B cell (primary cell): ENCODE measurements at regions not wholly inside any gene's neighbourhood (a gene's known extent, or its start where the extent isn't known, plus 50 kb on each side); places are given as distances from the start of the nearest gene placed in this dataset.

ENCODE experiments used
- ATAC-seq: fragments of 200-7000 bp; cut with Tn5 transposase; one replicate; pipeline ENCODE4 v1.10.0; 2021; ENCODE audit warnings: low read depth, mild to moderate bottlenecking, moderate number of reproducible peaks, moderate library complexity
- CTCF ChIA-PET: fragments of 350-600 bp; sonication (Branson Sonifier 250); formaldehyde crosslinking; loops from one replicate; lab custom pipeline; 2021; ENCODE audit warnings: antibody characterized with exemption, inconsistent platforms; lab: Charles Lee
- POLR2A ChIA-PET: fragments of 350-600 bp; sonication (Branson Sonifier 250); formaldehyde crosslinking; loops from one replicate; lab custom pipeline; 2021; ENCODE audit warnings: antibody characterized with exemption; lab: Charles Lee
- DNase-seq: peaks from one replicate; pipeline ENCODE4 v3.0.0; 2013
- H2AFZ ChIP-seq: 2 replicates; pipeline ENCODE4 v1.6.1; 2012; ENCODE audit warnings: mild to moderate bottlenecking, low read depth, low read length; ENCODE audit not compliant: insufficient read depth, poor library complexity, severe bottlenecking
- H3K27ac ChIP-seq, 2 donors: 1 replicate in 1 of 2; 2 replicates in 1 of 2; pipeline ENCODE4 v1.5.1; 2012 to 2013; ENCODE audit warnings: low read length in 2 of 2, mild to moderate bottlenecking in 2 of 2, moderate library complexity in 1 of 2
- H3K27me3 ChIP-seq, 4 experiments: fragments of 200-600 bp in 1 of 4; sonication (generic) in 1 of 4; replicated peaks in 1 of 4; 1 replicate in 2 of 4; 2 replicates in 2 of 4; pipeline versions ENCODE4 v1.6.1 to v1.7.0; 2013 to 2016; ENCODE audit warnings: low read length in 3 of 4, mild to moderate bottlenecking in 2 of 4, mixed read lengths in 1 of 4, moderate library complexity in 1 of 4; ENCODE audit not compliant: insufficient read depth in 4 of 4, control insufficient read depth in 3 of 4; ENCODE audit errors: control extremely low read depth in 1 of 4
- H3K36me3 ChIP-seq, 2 experiments: replicated peaks in 1 of 2; 1 replicate in 1 of 2; 2 replicates in 1 of 2; pipeline versions ENCODE4 v1.6.1 to v1.7.1; 2013; ENCODE audit warnings: low read length in 1 of 2; ENCODE audit not compliant: insufficient read depth in 2 of 2, control insufficient read depth in 1 of 2; ENCODE audit errors: control extremely low read depth in 1 of 2, extremely low read depth in 1 of 2
- H3K4me1 ChIP-seq, 2 donors: fragments of 200-600 bp in 1 of 2; sonication (generic) in 1 of 2; 1 replicate in 1 of 2; 2 replicates in 1 of 2; pipeline versions ENCODE4 v1.5.1 to v1.6.1; 2013 to 2017; ENCODE audit warnings: low read length in 2 of 2; ENCODE audit not compliant: control insufficient read depth in 2 of 2, insufficient read depth in 2 of 2
- H3K4me2 ChIP-seq: replicated peaks from 2 replicates; pipeline ENCODE3; 2012; ENCODE audit warnings: mild to moderate bottlenecking, low read depth, low read length; ENCODE audit not compliant: poor library complexity, severe bottlenecking
- H3K4me3 ChIP-seq, 5 experiments: fragments of 200-600 bp in 1 of 5; sonication (generic) in 1 of 5; 1 replicate in 3 of 5; 2 replicates in 2 of 5; pipeline versions ENCODE4 v1.5.1 to v1.7.0; 2011 to 2016; ENCODE audit warnings: low read length in 4 of 5, mild to moderate bottlenecking in 4 of 5, low read depth in 2 of 5, control low read depth in 1 of 5, moderate library complexity in 1 of 5; ENCODE audit not compliant: insufficient read depth in 1 of 5; ENCODE audit errors: control extremely low read depth in 1 of 5, extremely low read depth in 1 of 5
- H3K79me2 ChIP-seq: fragments of 200-600 bp; sonication (generic); one replicate; pipeline ENCODE4 v1.6.0; 2016; ENCODE audit warnings: low read length; ENCODE audit not compliant: control insufficient read depth, insufficient read depth
- H3K9ac ChIP-seq: fragments of 200-600 bp; sonication (generic); 2 replicates; pipeline ENCODE4 v1.6.1; 2017; ENCODE audit warnings: mild to moderate bottlenecking, low read length, moderate library complexity
- H3K9me3 ChIP-seq, 3 donors: one replicate each; pipeline versions ENCODE4 v1.6.1 to v1.7.1; 2013; ENCODE audit warnings: low read length in 2 of 3; ENCODE audit not compliant: control insufficient read depth in 2 of 3, insufficient read depth in 1 of 3; ENCODE audit errors: control extremely low read depth in 1 of 3
- H4K20me1 ChIP-seq: 2 replicates; pipeline ENCODE4 v1.6.0; 2012; ENCODE audit warnings: mild to moderate bottlenecking, low read length; ENCODE audit not compliant: insufficient read depth, control insufficient read depth, poor library complexity, severe bottlenecking
- H3K27ac Mint-ChIP-seq: one replicate; pipeline ENCODE4 v1.8.0; 2021; ENCODE audit warnings: mixed read lengths
- H3K27me3 Mint-ChIP-seq: one replicate; pipeline ENCODE4 v1.8.0; 2021; ENCODE audit warnings: mixed read lengths
- H3K4me1 Mint-ChIP-seq: one replicate; pipeline ENCODE4 v1.8.0; 2021; ENCODE audit warnings: mixed read lengths
- H3K4me3 Mint-ChIP-seq: one replicate; pipeline ENCODE4 v1.8.0; 2021; ENCODE audit warnings: mixed read lengths
- H3K9me3 Mint-ChIP-seq: one replicate; pipeline ENCODE4 v1.8.0; 2022; ENCODE audit warnings: mixed read lengths; ENCODE audit not compliant: insufficient read depth
- EZH2 ChIP-seq: IDR thresholded peaks from 2 replicates; pipeline ENCODE4 v1.6.1; 2012; ENCODE audit warnings: borderline replicate concordance, low read depth, mild to moderate bottlenecking, moderate library complexity, low read length; ENCODE audit not compliant: insufficient read depth, poor library complexity, severe bottlenecking
- WGBS: methylation state at CpG from one replicate; pipeline ENCODE4 v1.1.5; 2013; ENCODE audit warnings: missing lambda C conversion rate; ENCODE audit not compliant: insufficient coverage; 5-methylcytosine and 5-hydroxymethylcytosine counted together
- intact Hi-C: fragments of 100-400 bp; cut with micrococcal nuclease; formaldehyde crosslinking; loops from one replicate; pipeline ENCODE4 v1.10.0; 2022
- TF ChIP-seq, protein P1 (sequence below): fragments of 200-600 bp; IDR thresholded peaks from one replicate; pipeline ENCODE4 v1.8.0; 2022; ENCODE audit warnings: antibody characterized with exemption, mild to moderate bottlenecking

DNA sequence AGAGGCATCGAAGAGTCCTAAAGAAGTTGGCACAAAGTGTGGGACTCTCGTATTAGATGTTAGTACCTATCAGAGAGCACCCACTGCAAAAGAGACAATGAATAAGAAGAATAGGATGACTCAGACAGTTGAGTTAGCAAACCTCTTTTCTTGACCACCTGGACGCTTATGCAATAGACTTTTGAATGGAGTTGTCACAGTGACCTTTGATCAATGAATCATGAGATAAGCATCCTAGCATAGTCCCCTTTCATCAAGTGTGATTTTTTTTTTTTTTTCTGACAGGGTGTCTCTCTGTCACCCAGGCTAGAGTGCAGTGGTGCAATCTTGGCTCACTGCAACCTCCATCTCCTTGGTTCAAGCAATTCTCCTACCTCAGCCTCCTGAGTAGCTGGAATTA lies 1417.9 kb upstream of the GOT2 start:
- Histone ChIP-seq H4K20me1 (no peaks in the 10 kb centered on the region), H3K79me2 (no peaks in the 10 kb centered on the region), H3K9me3 (peaks cover 0 to 4% (median 0%) of the 10 kb centered on the region in 3 donors), H3K4me2 (no peak overlapping the region), H3K4me3 (no peak overlapping the region), H3K36me3 (no peaks in the 10 kb centered on the region), H2AFZ (no peak overlapping the region), H3K27ac (no peak overlapping the region), H3K27me3 (no peaks in the 10 kb centered on the region), H3K4me1 (no peaks in the 10 kb centered on the region), H3K9ac (no peak overlapping the region)
- ATAC-seq = no peak
- intact Hi-C loops = no loop called here
- no peak for TF ChIP-seq EZH2
- TF ChIP-seq, protein P1, sequence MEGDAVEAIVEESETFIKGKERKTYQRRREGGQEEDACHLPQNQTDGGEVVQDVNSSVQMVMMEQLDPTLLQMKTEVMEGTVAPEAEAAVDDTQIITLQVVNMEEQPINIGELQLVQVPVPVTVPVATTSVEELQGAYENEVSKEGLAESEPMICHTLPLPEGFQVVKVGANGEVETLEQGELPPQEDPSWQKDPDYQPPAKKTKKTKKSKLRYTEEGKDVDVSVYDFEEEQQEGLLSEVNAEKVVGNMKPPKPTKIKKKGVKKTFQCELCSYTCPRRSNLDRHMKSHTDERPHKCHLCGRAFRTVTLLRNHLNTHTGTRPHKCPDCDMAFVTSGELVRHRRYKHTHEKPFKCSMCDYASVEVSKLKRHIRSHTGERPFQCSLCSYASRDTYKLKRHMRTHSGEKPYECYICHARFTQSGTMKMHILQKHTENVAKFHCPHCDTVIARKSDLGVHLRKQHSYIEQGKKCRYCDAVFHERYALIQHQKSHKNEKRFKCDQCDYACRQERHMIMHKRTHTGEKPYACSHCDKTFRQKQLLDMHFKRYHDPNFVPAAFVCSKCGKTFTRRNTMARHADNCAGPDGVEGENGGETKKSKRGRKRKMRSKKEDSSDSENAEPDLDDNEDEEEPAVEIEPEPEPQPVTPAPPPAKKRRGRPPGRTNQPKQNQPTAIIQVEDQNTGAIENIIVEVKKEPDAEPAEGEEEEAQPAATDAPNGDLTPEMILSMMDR = no peak
- no CpG with 5 or more reads among the region's 3 CpGs for WGBS
- H3K9me3 Mint-ChIP-seq = peaks cover 12% of the 10 kb centered on the region
- no peak overlapping the region for H3K4me3 Mint-ChIP-seq
- no peaks in the 10 kb centered on the region for H3K27me3 Mint-ChIP-seq
- H3K27ac Mint-ChIP-seq = no peak overlapping the region
- no peaks in the 10 kb centered on the region for H3K4me1 Mint-ChIP-seq
- POLR2A ChIA-PET = no interaction called here
- DNase-seq = no peak
- CTCF ChIA-PET = no interaction called here

DNA sequence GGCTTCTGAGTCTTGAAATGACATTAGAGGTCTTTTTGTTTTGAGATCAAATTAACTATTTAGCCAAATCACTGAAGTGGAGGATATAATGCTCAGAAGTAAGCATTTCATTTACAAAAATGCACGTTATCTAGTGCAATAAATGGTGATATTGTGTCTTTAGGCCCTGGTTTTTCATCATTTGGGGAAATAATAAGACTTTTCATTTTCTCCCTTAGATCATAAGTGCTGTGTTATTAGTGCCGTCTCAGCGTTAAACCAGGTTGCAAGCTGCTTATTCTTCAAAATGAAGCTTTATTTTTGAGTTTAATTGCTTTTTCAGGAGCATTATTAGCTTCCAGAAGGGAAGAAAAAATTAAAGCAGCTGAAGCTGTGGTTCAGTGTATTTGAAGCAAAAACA lies 1416.8 kb upstream of the GOT2 start:
- H3K4me1 ChIP-seq = no peaks in the 10 kb centered on the region
- no peaks in the 10 kb centered on the region for H3K27me3 ChIP-seq
- CTCF ChIA-PET = no interaction called here
- peaks cover 0 to 4% (median 1%) of the 10 kb centered on the region in 3 donors for H3K9me3 ChIP-seq
- H3K27me3 Mint-ChIP-seq = no peaks in the 10 kb centered on the region
- H2AFZ ChIP-seq = no peak overlapping the region
- intact Hi-C loops = no loop called here
- POLR2A ChIA-PET = no interaction called here
- no peak overlapping the region for H3K27ac Mint-ChIP-seq
- no peaks in the 10 kb centered on the region for H3K79me2 ChIP-seq
- H3K4me1 Mint-ChIP-seq = no peaks in the 10 kb centered on the region
- H3K27ac ChIP-seq = no peak overlapping the region
- no peaks in the 10 kb centered on the region for H4K20me1 ChIP-seq
- peaks cover 12% of the 10 kb centered on the region for H3K9me3 Mint-ChIP-seq
- H3K4me2 ChIP-seq = no peak overlapping the region
- H3K4me3 Mint-ChIP-seq = no peak overlapping the region
- H3K4me3 ChIP-seq = no peak overlapping the region
- no peaks in the 10 kb centered on the region for H3K36me3 ChIP-seq
- no CpG with 5 or more reads among the region's 3 CpGs for WGBS
- DNase-seq = no peak
- no peak for TF ChIP-seq EZH2
- TF ChIP-seq, protein P1 = no peak
- no peak overlapping the region for H3K9ac ChIP-seq
- no peak for ATAC-seq
